BE2C (cell line): ENCODE measurements at regions not wholly inside any gene's neighbourhood (a gene's known extent, or its start where the extent isn't known, plus 50 kb on each side); places are given as distances from the start of the nearest gene placed in this dataset.

Source experiments
- DNase-seq: peaks from one replicate; pipeline ENCODE4 v3.0.0-alpha.2; 2020
- H3K27me3 ChIP-seq: fragments of 250-450 bp; sonication (Bioruptor Pico); 2 replicates; pipeline ENCODE4 v1.5.1; 2020; ENCODE audit warnings: mild to moderate bottlenecking
- H3K36me3 ChIP-seq: fragments of 250-450 bp; sonication (Bioruptor Pico); 2 replicates; pipeline ENCODE4 v1.5.1; 2020; ENCODE audit warnings: mild to moderate bottlenecking
- H3K4me1 ChIP-seq: fragments of 250-450 bp; sonication (Bioruptor Pico); 2 replicates; pipeline ENCODE4 v1.5.1; 2020
- H3K4me3 ChIP-seq: 2 replicates; pipeline ENCODE4 v1.5.1; 2011; ENCODE audit warnings: low read depth, low read length
- H3K9me3 ChIP-seq: fragments of 250-450 bp; sonication (Bioruptor Pico); 2 replicates; pipeline ENCODE4 v1.5.1; 2020
- TF ChIP-seq, protein P1 (sequence below): IDR thresholded peaks from 2 replicates; pipeline ENCODE4 v1.5.1; 2012; ENCODE audit warnings: mild to moderate bottlenecking, low read depth, low read length

GRCh38 chr2:153387203-153387602, 91.4 kb downstream of the RPRM start:
- TF ChIP-seq, protein P1, sequence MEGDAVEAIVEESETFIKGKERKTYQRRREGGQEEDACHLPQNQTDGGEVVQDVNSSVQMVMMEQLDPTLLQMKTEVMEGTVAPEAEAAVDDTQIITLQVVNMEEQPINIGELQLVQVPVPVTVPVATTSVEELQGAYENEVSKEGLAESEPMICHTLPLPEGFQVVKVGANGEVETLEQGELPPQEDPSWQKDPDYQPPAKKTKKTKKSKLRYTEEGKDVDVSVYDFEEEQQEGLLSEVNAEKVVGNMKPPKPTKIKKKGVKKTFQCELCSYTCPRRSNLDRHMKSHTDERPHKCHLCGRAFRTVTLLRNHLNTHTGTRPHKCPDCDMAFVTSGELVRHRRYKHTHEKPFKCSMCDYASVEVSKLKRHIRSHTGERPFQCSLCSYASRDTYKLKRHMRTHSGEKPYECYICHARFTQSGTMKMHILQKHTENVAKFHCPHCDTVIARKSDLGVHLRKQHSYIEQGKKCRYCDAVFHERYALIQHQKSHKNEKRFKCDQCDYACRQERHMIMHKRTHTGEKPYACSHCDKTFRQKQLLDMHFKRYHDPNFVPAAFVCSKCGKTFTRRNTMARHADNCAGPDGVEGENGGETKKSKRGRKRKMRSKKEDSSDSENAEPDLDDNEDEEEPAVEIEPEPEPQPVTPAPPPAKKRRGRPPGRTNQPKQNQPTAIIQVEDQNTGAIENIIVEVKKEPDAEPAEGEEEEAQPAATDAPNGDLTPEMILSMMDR, result no peak
- no peak for DNase-seq
- H3K4me1 ChIP-seq, result no peaks in the 10 kb centered on the region
- no peaks in the 10 kb centered on the region for H3K36me3 ChIP-seq
- no peaks in the 10 kb centered on the region for H3K27me3 ChIP-seq
- H3K9me3 ChIP-seq, result no peaks in the 10 kb centered on the region
- H3K4me3 ChIP-seq, result no peak overlapping the region

- no peak overlapping the region for H3K4me3 ChIP-seq
- no peak for DNase-seq
- H3K36me3 ChIP-seq, result no peaks in the 10 kb centered on the region
- H3K27me3 ChIP-seq, result no peaks in the 10 kb centered on the region
- TF ChIP-seq, protein P1, result no peak
- H3K4me1 ChIP-seq, result no peaks in the 10 kb centered on the region
- no peaks in the 10 kb centered on the region for H3K9me3 ChIP-seq
Observed at GRCh38 chr2:153386481-153386897, 92.1 kb downstream of the RPRM start.

- no peaks in the 10 kb centered on the region for H3K4me1 ChIP-seq
- H3K9me3 ChIP-seq, result no peaks in the 10 kb centered on the region
- TF ChIP-seq, protein P1, result no peak
- no peak overlapping the region for H3K4me3 ChIP-seq
- no peak for DNase-seq
- no peaks in the 10 kb centered on the region for H3K36me3 ChIP-seq
- H3K27me3 ChIP-seq, result no peaks in the 10 kb centered on the region
Observed at GRCh38 chr2:153373510-153374279, 104.9 kb downstream of the RPRM start.

- H3K4me1 ChIP-seq, result no peaks in the 10 kb centered on the region
- no peak overlapping the region for H3K4me3 ChIP-seq
- H3K9me3 ChIP-seq, result no peaks in the 10 kb centered on the region
- no peak for DNase-seq
- no peaks in the 10 kb centered on the region for H3K36me3 ChIP-seq
- H3K27me3 ChIP-seq, result no peaks in the 10 kb centered on the region
- TF ChIP-seq, protein P1, result no peak
Observed at GRCh38 chr2:153360239-153360638, 118.3 kb downstream of the RPRM start.

DNA sequence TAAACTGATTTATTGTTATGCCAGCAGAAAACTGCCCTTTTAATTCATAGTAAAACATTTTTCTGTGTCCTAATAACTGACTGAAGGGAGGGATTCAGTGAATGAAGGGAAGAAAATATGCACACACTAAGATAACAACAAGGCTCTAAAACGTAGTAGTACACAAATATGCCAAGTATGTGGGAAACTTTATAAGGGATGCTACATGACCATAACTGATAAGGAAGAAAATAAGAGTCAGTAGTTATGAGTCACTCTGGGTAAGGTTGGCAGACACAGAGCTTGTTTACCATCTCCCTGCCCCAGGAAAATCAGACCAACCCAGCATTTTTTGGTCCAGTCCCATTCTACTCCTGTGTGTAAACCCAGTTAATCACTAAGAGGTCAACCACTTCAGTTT, 124.2 kb downstream of the RPRM start:
- Histone ChIP-seq H3K9me3 (no peaks in the 10 kb centered on the region), H3K36me3 (no peaks in the 10 kb centered on the region), H3K27me3 (no peaks in the 10 kb centered on the region), H3K4me3 (no peak overlapping the region), H3K4me1 (no peaks in the 10 kb centered on the region)
- DNase-seq, result no peak
- TF ChIP-seq, protein P1, result no peak

- Histone ChIP-seq H3K27me3 (no peaks in the 10 kb centered on the region), H3K36me3 (no peaks in the 10 kb centered on the region), H3K4me3 (no peak overlapping the region), H3K4me1 (no peaks in the 10 kb centered on the region), H3K9me3 (no peaks in the 10 kb centered on the region)
- TF ChIP-seq, protein P1, result no peak
- DNase-seq, result no peak
Observed at GRCh38 chr2:153349603-153350002, 129.0 kb downstream of the RPRM start.
